GM18861 (cell line): ENCODE measurements at regions not wholly inside any gene's neighbourhood (a gene's known extent, or its start where the extent isn't known, plus 50 kb on each side); places are given as distances from the start of the nearest gene placed in this dataset.
"Not testable (repeated sequence)": the region's sequence is repeated elsewhere in the genome, so short reads cannot be mapped to it uniquely, and the experiment has no call there.

ENCODE experiments used
- ATAC-seq: cut with Tn5 transposase; IDR thresholded peaks from one replicate; pipeline ENCODE4 v1.9.1; 2021; ENCODE audit not compliant: unreplicated experiment

- ATAC-seq, result no peak
Measured at GRCh38 chr1:73511038-73511437, 686.9 kb downstream of the LRRIQ3 start.

DNA sequence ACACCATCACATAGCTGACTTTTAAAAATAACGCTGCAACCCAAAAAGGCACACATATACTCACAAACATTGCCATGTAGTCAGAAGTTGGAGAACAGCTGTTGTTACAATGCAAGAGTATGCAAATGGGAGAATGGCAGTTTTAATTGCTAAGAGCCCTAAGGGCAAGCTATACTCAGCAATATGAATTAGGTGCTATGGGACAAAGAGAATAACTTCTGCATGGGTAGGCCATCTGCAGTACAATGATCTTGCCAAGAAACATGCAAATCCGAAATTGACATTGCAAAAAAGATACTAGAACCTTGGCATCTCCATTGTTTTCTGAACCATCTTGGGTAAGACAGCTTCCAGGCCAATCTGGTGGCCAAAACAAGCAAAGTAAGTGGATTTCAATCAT lies 697.8 kb downstream of the LRRIQ3 start:
- no peak for ATAC-seq

GRCh38 chr1:73499671-73500070 lies 698.3 kb downstream of the LRRIQ3 start:
- ATAC-seq, result no peak

DNA sequence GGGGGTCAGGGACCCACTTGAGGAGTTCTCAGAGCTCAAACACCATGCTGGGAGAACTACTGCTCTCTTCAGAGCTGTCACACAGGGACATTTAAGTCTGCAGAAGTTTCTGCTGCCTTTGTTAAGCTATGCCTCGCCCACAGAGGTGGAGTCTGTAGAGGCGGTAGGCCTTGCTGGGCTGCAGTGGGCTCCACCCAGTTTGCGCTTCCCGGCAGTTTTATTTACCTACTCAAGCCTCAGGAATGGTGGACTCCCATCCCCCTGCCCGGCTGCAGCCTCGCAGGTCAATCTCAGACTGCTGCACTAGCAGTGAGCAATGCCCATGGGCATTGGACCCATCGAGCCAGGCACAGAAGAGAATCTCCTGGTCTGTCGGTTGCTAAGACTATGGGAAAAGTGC lies 706.4 kb downstream of the LRRIQ3 start:
- ATAC-seq, result no peak

DNA sequence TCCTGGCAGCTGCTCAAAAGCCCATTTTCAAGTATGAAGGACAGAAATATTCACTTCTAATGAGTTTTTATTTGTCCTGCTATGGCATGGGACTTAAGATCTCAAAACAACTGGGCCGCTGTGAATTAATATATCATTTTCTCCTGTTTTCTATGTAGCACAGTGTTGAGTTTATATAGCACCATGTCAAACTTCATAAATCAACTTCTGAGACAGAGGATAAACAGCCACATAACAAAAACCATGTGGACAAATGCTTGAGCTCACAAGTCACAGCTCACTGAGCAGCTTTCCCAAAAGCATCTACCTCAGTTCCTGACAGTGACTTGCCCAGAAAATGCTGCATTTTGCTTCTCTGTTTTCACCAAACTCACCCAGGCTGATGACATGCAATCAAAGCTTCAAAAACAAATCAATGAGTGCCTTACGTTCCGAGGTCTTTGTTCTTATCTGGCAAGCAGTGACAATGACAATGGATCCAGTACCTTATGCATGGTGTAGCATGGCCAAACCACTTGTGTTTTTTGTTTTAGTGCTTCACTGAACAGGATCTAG lies 722.6 kb downstream of the LRRIQ3 start:
- ATAC-seq, result no peak

GRCh38 chr1:73472810-73473209 lies 725.2 kb downstream of the LRRIQ3 start:
- ATAC-seq, result no peak

- no peak for ATAC-seq
Measured at GRCh38 chr1:73467731-73468130, 730.2 kb downstream of the LRRIQ3 start.

DNA sequence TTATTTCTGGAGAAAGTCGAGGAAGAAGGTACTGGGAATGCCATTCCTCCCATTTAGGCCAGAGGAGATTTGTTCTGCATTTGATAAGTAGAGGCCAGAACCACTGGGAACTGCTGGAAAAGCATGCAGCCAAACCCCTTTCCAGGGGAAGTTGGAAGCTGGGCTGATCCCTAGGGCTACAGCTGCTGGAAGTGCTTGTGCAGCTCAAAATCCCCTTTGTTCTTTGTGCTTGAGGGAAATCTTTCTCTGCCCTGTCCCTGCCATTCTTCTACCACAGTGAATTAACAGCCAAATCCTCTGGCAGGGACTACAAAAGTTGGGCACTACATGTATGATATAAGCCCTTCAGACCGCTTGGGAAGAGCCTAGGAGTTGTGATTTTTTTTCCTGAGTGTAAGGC lies 734.1 kb downstream of the LRRIQ3 start:
- ATAC-seq, result no peak

GRCh38 chr1:73452522-73452921 lies 745.5 kb downstream of the LRRIQ3 start:
- no peak for ATAC-seq

- not testable (repeated sequence) for ATAC-seq
Measured at GRCh38 chr1:73450668-73451067, 747.3 kb downstream of the LRRIQ3 start.

DNA sequence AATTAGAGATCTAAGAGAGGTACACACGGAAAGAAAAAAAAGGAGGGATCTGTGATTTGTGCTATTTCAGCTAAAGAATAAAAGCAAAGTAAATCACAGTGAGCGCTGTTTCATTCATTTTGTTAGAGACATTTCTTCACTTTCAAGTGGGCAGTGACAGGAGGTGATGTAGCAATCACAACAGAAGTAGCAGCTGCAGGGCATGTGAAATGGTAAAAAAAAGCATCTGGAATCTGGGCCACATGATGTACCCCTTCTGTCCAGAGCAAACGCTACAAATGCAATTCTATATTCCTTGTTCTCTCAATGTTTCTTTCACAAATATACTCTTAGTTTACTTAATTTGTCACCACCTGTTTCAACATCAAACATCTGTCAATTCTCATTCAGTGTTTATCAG lies 786.5 kb downstream of the LRRIQ3 start:
- no peak for ATAC-seq

DNA sequence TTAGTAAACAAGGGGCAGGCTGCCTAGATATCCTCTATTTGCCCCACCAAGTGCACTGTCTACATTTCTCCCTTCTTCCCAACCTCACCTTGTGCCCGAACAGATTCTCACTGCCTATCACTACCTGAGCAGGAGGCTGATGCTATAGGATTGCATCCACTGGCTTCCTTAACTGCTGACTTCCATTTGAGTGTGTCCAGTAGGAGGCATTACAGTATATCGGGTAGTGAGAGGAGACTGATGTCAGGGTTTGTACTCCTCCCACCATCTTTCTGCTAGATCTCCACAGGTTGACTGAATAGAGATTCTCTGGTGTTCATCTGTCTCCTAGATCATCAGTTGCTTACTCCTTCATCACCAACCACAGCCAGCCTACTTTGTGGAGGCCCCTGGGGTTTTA lies 796.3 kb downstream of the LRRIQ3 start:
- ATAC-seq, result no peak

- ATAC-seq, result no peak
Measured at GRCh38 chr1:73382966-73383365, 815.0 kb downstream of the LRRIQ3 start.

DNA sequence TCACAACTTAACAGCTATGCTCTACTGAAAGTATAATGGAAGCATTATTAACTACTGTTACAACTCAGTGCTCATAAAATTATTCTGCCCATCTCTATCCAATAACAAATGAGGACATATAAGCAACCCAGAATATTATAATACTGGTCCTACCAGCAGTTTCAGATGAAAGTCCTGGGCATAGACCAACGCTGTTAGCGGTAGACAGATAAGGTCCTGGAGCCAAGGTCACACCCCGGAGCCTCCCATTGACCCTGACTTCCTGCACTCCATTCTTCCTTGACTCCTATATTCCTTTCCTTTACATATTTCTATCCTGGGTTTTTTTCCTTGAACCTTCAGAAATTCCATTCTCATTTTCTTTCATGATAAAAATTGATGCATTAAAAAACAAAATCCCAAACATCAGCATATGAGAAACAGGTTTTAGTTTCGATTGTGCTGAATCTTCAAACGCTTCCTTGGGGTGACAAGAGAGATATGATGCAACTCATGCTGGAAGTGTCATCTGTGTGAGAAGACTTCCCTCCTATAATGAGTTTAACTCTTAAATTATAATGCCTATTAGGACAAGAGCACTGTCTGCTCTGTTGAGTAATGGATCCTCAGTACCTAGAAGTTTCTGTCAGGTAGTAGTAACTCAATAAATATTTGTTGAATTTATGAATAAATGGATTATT lies 831.1 kb downstream of the LRRIQ3 start:
- no peak for ATAC-seq

DNA sequence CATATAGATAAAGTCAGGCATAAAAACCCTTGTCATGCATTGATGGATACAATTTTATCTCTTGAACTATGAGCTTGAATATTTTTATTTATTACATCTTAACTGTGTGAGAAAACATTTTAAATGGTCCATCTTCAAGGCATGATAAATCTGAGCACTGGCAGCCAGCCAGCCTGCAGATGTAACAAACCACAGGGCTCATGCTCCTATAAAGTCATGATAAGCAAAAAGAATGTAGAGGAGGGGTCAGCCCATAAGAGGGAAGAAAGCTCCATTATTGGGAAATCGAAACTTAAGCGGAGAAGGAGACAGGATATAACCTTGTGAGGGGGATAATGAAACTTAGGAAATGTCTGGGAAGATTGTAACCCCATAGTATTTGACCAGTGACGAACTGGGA lies 839.0 kb downstream of the LRRIQ3 start:
- ATAC-seq, result no peak

GRCh38 chr1:73356485-73356884 lies 841.5 kb downstream of the LRRIQ3 start:
- ATAC-seq, result no peak

DNA sequence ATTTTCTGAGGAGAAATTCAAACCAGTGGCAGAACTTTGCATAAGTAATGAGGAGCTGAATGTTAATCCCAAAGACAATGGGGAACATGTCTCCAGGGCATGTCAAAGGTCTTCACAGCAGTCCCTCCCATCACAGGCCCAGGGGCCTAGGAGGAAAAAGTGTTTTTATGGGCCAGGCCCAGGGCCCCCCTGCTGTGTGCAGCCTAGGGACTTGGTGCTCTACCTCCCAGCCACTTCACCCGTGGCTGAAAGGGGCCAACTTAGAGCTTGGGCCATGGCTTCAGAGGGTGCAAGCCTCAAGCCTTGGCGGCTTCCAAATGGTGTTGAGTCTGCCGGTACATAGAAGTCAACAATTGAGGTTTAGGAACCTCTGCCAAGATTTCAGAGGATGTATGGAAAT lies 854.0 kb downstream of the LRRIQ3 start:
- no peak for ATAC-seq

DNA sequence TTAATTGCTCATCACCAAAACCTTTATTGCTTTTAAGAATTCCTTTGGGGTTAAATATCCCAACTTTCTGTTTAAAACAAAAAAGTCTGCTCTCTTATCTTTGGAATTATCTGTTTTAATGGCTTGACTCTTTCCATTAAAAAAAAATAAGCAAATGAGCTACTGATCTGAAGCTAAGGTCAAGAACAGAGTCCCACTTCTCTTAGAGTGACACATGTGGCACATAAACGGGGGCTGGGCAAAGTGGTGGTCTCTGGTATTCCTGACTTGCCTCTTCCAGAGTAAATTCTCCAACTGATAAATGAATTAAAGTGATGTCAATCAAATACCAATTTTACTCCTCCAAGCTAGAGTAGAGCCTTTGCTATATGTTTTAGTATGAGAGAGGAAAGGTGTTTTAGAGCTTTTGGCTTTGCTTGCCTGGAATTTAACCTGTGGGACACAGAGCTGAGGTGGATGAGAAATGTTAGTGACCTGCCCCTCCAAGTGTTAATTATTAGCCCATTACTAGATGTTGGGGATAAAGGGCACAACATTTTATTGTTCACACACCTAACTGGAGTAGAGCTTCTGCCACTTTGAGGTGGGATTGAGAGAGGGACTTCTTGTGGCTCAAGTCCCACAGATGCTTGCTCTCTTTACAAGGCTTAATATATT lies 864.0 kb downstream of the LRRIQ3 start:
- ATAC-seq, result no peak

DNA sequence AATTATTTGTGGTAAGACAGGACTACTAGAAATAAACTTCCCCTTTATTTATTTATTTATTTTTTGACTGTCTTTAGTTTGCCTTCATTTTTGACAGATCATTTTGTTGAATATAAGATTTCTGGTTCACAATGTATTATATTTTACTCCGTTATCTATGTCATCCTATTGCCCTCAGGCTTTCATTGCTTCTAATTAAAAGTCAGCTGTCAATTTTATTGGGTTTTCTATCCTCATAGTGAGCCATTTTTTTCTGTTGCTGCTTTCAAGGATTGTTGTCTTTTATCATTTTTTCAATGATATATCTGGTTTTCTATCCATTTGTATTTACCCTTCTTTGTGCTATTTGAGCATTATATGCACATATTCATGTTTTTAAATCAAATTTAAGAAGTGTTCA lies 866.2 kb downstream of the LRRIQ3 start:
- no peak for ATAC-seq

GRCh38 chr1:73327998-73328397 lies 870.0 kb downstream of the LRRIQ3 start:
- ATAC-seq, result no peak

DNA sequence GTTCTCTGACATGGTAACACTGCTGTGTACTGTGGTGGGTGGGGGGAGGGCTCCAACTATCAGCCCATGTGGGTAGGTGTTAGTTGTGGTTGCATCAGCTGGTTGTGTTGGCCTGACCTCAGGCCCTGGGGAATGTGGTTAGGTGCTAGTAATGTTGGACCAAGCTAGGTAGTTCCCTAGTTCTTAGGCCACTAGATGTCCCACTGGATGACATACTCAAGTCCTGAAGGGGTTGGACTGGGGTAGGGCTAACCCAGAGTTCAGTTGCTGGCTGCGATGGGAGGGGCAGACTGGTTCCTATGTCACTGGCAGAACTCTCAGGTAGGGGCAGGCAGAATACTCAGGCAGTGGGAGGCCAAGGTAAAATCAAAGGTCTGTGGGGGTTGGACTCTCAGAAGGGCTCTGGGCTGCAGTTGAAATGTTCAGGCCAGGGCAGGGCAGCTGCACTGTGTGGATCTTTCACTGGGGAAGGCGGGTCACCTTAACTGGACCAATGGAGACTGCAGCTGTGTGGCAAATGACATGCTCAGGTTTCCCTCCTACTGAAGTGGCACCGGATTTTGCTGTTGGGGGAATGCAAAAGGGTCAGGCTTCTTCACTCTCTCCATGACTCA lies 870.7 kb downstream of the LRRIQ3 start:
- no peak for ATAC-seq

GRCh38 chr1:73326663-73327062 lies 871.3 kb downstream of the LRRIQ3 start:
- no peak for ATAC-seq
